Epithelial cell of proximal tubule (primary cell): ENCODE measurements at regions not wholly inside any gene's neighbourhood (a gene's known extent, or its start where the extent isn't known, plus 50 kb on each side); places are given as distances from the start of the nearest gene placed in this dataset.

Experiments
- DNase-seq: peaks from one replicate; pipeline ENCODE4 v3.0.0-alpha.2; 2011; ENCODE audit warnings: low read depth
- H3K4me3 ChIP-seq: 2 replicates; pipeline ENCODE4 v1.5.1; 2011; ENCODE audit warnings: low read depth, mild to moderate bottlenecking, low read length
- TF ChIP-seq, protein P1 (sequence below): conservative IDR thresholded peaks from 2 replicates; pipeline ENCODE4 v1.5.1; 2012; ENCODE audit warnings: low read depth, mild to moderate bottlenecking, low read length

DNA sequence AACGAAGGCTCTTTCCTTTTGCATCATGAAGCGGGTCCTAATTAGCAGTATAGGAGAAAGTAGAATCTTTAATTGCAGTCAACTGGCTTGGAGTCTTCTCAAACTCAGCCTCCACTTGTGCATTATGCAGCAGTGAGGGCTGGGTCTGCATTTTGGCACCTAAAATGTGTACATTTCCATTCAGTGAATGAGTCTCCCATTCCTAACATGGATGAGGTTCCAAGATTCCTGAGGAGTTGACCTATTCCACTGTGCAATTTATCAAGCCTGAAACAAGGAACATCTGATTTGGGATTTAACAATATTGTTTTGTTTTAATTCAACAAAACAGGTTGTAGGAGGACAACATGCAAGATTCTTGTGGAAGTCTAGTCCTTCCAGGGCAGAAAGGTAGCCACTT lies 171.8 kb upstream of the S1PR3 start:
- H3K4me3 ChIP-seq, result no peak overlapping the region
- TF ChIP-seq, protein P1, sequence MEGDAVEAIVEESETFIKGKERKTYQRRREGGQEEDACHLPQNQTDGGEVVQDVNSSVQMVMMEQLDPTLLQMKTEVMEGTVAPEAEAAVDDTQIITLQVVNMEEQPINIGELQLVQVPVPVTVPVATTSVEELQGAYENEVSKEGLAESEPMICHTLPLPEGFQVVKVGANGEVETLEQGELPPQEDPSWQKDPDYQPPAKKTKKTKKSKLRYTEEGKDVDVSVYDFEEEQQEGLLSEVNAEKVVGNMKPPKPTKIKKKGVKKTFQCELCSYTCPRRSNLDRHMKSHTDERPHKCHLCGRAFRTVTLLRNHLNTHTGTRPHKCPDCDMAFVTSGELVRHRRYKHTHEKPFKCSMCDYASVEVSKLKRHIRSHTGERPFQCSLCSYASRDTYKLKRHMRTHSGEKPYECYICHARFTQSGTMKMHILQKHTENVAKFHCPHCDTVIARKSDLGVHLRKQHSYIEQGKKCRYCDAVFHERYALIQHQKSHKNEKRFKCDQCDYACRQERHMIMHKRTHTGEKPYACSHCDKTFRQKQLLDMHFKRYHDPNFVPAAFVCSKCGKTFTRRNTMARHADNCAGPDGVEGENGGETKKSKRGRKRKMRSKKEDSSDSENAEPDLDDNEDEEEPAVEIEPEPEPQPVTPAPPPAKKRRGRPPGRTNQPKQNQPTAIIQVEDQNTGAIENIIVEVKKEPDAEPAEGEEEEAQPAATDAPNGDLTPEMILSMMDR, result no peak
- no peak for DNase-seq

- H3K4me3 ChIP-seq, result no peak overlapping the region
- DNase-seq, result no peak
- TF ChIP-seq, protein P1, result no peak
These were observed 171.2 kb upstream of the S1PR3 start for GRCh38 chr9:88820055-88820454.

DNA sequence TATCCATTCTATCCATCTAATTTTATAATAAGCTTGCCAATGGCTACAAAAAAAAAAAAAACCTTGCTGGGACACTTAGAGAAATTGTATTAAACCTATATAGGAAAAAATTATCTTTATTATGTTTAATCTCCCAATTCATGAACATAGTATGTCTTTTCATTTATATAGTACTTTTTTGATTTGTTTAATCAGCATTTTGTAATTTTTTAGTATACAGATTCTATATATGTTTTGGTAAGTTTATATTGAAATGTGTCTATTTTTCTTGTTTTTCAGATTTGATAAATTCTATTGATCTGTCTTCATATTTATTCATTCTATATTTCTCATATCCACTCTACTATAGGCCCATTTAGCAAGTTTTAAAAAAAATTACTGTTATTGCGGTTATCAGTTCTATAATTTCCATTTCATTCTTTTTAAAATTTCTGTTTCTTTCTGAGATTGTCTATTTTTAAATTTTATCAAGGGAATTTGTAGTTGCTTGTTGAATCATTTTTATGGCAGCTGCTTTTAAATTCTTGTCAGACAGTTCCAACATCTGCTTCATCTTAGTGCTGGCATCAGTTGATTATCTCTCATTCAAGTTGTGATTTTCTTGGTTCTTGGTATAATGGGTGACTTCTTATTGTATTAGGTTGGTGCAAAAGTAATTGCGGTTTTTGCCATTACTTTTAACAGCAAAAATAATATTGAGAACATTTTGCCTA lies 170.1 kb upstream of the S1PR3 start:
- no peak overlapping the region for H3K4me3 ChIP-seq
- DNase-seq, result no peak

DNA sequence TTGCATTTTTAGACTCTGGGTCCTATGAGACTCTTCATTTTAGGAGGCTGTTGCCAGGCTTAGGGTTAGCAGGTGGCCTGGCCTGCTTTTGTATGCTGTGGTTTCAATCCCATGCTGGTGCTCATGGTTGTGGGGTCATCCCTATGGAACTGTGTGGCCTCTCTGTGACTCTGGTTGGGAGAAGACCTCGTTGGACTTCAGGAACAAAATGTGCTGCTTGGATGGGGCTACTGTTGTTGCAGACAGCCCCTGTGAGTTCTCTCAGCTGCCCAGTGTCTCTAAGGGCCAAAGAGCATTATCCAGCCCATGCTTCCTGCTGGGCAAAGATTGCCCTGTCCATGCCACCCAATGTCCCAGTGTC lies 169.5 kb upstream of the S1PR3 start:
- TF ChIP-seq, protein P1, result no peak
- H3K4me3 ChIP-seq, result no peak overlapping the region
- DNase-seq, result no peak

More for the DNA sequence above, 170.1 kb upstream of the S1PR3 start:
- TF ChIP-seq, protein P1, result no peak

GRCh38 chr9:88824711-88825110 lies 166.6 kb upstream of the S1PR3 start:
- TF ChIP-seq, protein P1, result no peak
- no peak for DNase-seq
- no peak overlapping the region for H3K4me3 ChIP-seq

DNA sequence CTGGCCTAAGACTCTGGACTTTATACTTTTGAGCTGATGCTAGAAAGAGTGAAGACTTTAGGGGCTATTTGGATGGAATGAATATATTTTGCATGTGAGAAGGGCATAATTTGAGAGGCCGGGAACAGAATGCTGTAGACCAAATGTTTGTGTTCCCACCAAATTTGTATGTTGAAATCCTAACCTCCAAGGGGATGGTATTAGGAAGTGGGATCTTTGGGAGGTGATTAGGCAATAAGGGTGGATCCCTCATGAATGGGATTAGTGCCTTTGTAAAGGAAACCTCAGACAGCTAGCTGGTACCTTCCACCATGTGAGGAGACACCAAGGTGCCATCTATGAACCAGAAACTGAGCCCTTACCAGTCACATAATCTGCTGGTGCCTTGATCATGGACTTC lies 165.1 kb upstream of the S1PR3 start:
- TF ChIP-seq, protein P1, result no peak
- no peak for DNase-seq
- no peak overlapping the region for H3K4me3 ChIP-seq

- TF ChIP-seq, protein P1, result no peak
- H3K4me3 ChIP-seq, result no peak overlapping the region
- no peak for DNase-seq
These were observed 164.5 kb upstream of the S1PR3 start for GRCh38 chr9:88826771-88827181.
